ENCODE measurements at regions not wholly inside any gene's neighbourhood (a gene's known extent, or its start where the extent isn't known, plus 50 kb on each side); places are given as distances from the start of the nearest gene placed in this dataset.
"Not testable (repeated sequence)": the region's sequence is repeated elsewhere in the genome, so short reads cannot be mapped to it uniquely, and the experiment has no call there.

- Histone ChIP-seq H3K79me2 (ENCODE audit: insufficient read depth) (no peaks in the 10 kb centered on the region), H3K27ac (no peak overlapping the region), H3F3A (ENCODE audit: insufficient read depth) (peaks cover 2% of the 10 kb centered on the region), H3K4me2 (ENCODE audit: unreplicated experiment) (no peak overlapping the region), H4K20me1 (ENCODE audit: insufficient read depth) (no peaks in the 10 kb centered on the region), H3K9ac (no peak overlapping the region), H3K4me3 (no peak overlapping the region), H3K27me3 (replicated peaks; ENCODE audit: insufficient read depth) (no peaks in the 10 kb centered on the region), H3K36me3 (ENCODE audit: low read depth) (no peaks in the 10 kb centered on the region), H2AFZ (no peak overlapping the region), H3K9me2 (ENCODE audit: insufficient read depth) (no peaks in the 10 kb centered on the region), H3K9me3 (ENCODE audit: low read depth) (no peaks in the 10 kb centered on the region), H3K4me1 (ENCODE audit: insufficient read depth) (peaks cover under 1% of the 10 kb centered on the region; the same call in 1 of the 2 replicates)
- DNase-seq: no peak
- no peak for TF ChIP-seq EZH2phosphoT487 (IDR thresholded peaks at IDR 0.05; ENCODE audit: insufficient read depth, low read depth)
- no peak for TF ChIP-seq EZH2 (IDR thresholded peaks at IDR 0.05; ENCODE audit: insufficient read depth, poor library complexity, severe bottlenecking)
- in situ Hi-C loops (cut with MboI): no loop called here
- 44 to 47% methylated on average over 1 of the region's 1 CpG for WGBS, 2 experiments (ENCODE audit: low coverage in 1 of 2, low lambda C conversion rate in 2 of 2, missing lambda C conversion rate in 2 of 2)
Measured at GRCh38 chr10:9260690-9261089, 1206.2 kb downstream of the GATA3 start.

GRCh38 chr10:9262770-9263169 is 1208.3 kb downstream of the GATA3 start:
- no peaks in the 10 kb centered on the region for H3K36me3 ChIP-seq (ENCODE audit: low read depth)
- no peaks in the 10 kb centered on the region for H3K27me3 ChIP-seq (replicated peaks; ENCODE audit: insufficient read depth)
- H3K9ac ChIP-seq: no peak overlapping the region
- no peaks in the 10 kb centered on the region for H4K20me1 ChIP-seq (ENCODE audit: insufficient read depth)
- in situ Hi-C loops (cut with MboI): no loop called here
- no peak overlapping the region for H2AFZ ChIP-seq
- no peaks in the 10 kb centered on the region for H3K9me3 ChIP-seq (ENCODE audit: low read depth)
- DNase-seq: no peak
- H3F3A ChIP-seq (ENCODE audit: insufficient read depth): no peaks in the 10 kb centered on the region
- H3K4me1 ChIP-seq (ENCODE audit: insufficient read depth): no peaks in the 10 kb centered on the region
- no peak overlapping the region for H3K27ac ChIP-seq
- no peak overlapping the region for H3K4me3 ChIP-seq
- H3K4me2 ChIP-seq (ENCODE audit: unreplicated experiment): no peak overlapping the region
- no peaks in the 10 kb centered on the region for H3K9me2 ChIP-seq (ENCODE audit: insufficient read depth)
- 26 to 30% methylated on average over 1 of the region's 1 CpG for WGBS, 2 experiments (ENCODE audit: low coverage in 1 of 2, low lambda C conversion rate in 2 of 2, missing lambda C conversion rate in 2 of 2)
- TF ChIP-seq EZH2phosphoT487 (IDR thresholded peaks at IDR 0.05; ENCODE audit: insufficient read depth, low read depth): no peak
- TF ChIP-seq EZH2 (IDR thresholded peaks at IDR 0.05; ENCODE audit: insufficient read depth, poor library complexity, severe bottlenecking): no peak
- H3K79me2 ChIP-seq (ENCODE audit: insufficient read depth): no peaks in the 10 kb centered on the region

DNA sequence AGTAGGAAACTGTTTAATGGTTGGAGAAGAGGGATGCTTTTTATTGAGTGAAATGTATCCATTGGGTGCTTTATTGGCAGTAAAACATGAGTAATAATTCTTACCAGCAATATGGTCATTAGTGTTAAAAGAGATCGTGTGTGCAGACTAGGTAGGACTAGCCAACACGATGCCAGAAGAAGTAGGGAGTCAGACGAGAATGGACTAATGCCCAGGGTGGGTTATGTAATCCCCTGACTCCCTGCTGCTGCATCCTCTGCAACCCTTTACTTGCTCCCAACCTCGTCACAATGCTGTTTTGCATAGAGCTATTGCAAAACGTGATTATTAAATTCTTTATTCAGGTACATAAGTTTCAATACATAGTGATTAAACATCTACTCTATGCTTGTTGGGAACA is 1213.7 kb downstream of the GATA3 start:
- no peaks in the 10 kb centered on the region for H3F3A ChIP-seq (ENCODE audit: insufficient read depth)
- no peaks in the 10 kb centered on the region for H3K9me2 ChIP-seq (ENCODE audit: insufficient read depth)
- in situ Hi-C loops (cut with MboI): no loop called here
- H3K36me3 ChIP-seq (ENCODE audit: low read depth): no peaks in the 10 kb centered on the region
- DNase-seq: no peak
- WGBS, 2 experiments (ENCODE audit: low coverage in 1 of 2, low lambda C conversion rate in 2 of 2, missing lambda C conversion rate in 2 of 2): 36% methylated on average over 5 of the region's 5 CpGs
- H3K9me3 ChIP-seq (ENCODE audit: low read depth): no peaks in the 10 kb centered on the region
- H4K20me1 ChIP-seq (ENCODE audit: insufficient read depth): no peaks in the 10 kb centered on the region
- H3K4me2 ChIP-seq (ENCODE audit: unreplicated experiment): no peak overlapping the region
- no peaks in the 10 kb centered on the region for H3K27me3 ChIP-seq (replicated peaks; ENCODE audit: insufficient read depth)
- TF ChIP-seq EZH2phosphoT487 (IDR thresholded peaks at IDR 0.05; ENCODE audit: insufficient read depth, low read depth) (no peak), EZH2 (IDR thresholded peaks at IDR 0.05; ENCODE audit: insufficient read depth, poor library complexity, severe bottlenecking) (no peak)
- no peak overlapping the region for H3K27ac ChIP-seq
- H2AFZ ChIP-seq: no peak overlapping the region
- H3K4me1 ChIP-seq (ENCODE audit: insufficient read depth): no peaks in the 10 kb centered on the region
- H3K4me3 ChIP-seq: no peak overlapping the region
- no peak overlapping the region for H3K9ac ChIP-seq
- no peaks in the 10 kb centered on the region for H3K79me2 ChIP-seq (ENCODE audit: insufficient read depth)

GRCh38 chr10:9273126-9273833 is 1218.8 kb downstream of the GATA3 start:
- H3K27ac ChIP-seq; H3K9me2 ChIP-seq (ENCODE audit: insufficient read depth); H3K4me3 ChIP-seq; H4K20me1 ChIP-seq (ENCODE audit: insufficient read depth); H3K36me3 ChIP-seq (ENCODE audit: low read depth); H2AFZ ChIP-seq; H3K9me3 ChIP-seq (ENCODE audit: low read depth); H3K4me2 ChIP-seq (ENCODE audit: unreplicated experiment); in situ Hi-C loops (cut with MboI); H3F3A ChIP-seq (ENCODE audit: insufficient read depth); DNase-seq; H3K4me1 ChIP-seq (ENCODE audit: insufficient read depth); H3K9ac ChIP-seq; H3K79me2 ChIP-seq (ENCODE audit: insufficient read depth); H3K27me3 ChIP-seq (replicated peaks; ENCODE audit: insufficient read depth): not testable (repeated sequence)
- 85 to 93% methylated on average over 13 to 34 of the region's 61 CpGs for WGBS, 2 experiments (ENCODE audit: low coverage in 1 of 2, low lambda C conversion rate in 2 of 2, missing lambda C conversion rate in 2 of 2)
